ENCODE measurements at regions not wholly inside any gene's neighbourhood (a gene's known extent, or its start where the extent isn't known, plus 50 kb on each side); places are given as distances from the start of the nearest gene placed in this dataset.

GRCh38 chr2:4135765-4136164 is 432.4 kb downstream of the DCDC2C start:
- H3K4me3 ChIP-seq (ENCODE audit: low read depth, low read length), result no peak overlapping the region
- TF ChIP-seq CTCF (IDR thresholded peaks at IDR 0.05; ENCODE audit: control insufficient read depth, extremely low read depth, insufficient read depth), result no peak
- DNase-seq (ENCODE audit: low read depth), result no peak

DNA sequence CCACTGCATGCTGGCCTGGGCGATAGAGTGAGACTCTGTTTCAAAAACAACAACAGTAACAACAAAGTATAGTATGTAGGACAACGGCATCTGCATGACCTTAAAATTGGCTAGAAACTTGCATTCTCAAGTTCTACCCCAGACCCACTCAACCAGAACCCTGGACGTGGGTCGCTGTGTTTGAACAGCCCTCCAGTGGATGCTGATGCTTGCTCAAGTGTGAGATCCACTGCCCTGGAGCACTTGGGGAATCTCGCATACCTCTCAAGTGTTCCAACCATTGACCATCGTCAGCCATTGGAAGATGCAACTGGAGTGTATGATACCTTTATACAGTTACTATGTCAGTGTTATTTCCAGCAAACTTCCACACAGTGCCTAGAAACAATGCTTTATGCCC is 435.9 kb downstream of the DCDC2C start:
- TF ChIP-seq CTCF (IDR thresholded peaks at IDR 0.05; ENCODE audit: control insufficient read depth, extremely low read depth, insufficient read depth), result no peak
- DNase-seq (ENCODE audit: low read depth), result no peak
- no peak overlapping the region for H3K4me3 ChIP-seq (ENCODE audit: low read depth, low read length)

GRCh38 chr2:4139731-4140130 is 436.4 kb downstream of the DCDC2C start:
- no peak for DNase-seq (ENCODE audit: low read depth)
- no peak overlapping the region for H3K4me3 ChIP-seq (ENCODE audit: low read depth, low read length)
- TF ChIP-seq CTCF (IDR thresholded peaks at IDR 0.05; ENCODE audit: control insufficient read depth, extremely low read depth, insufficient read depth), result no peak

DNA sequence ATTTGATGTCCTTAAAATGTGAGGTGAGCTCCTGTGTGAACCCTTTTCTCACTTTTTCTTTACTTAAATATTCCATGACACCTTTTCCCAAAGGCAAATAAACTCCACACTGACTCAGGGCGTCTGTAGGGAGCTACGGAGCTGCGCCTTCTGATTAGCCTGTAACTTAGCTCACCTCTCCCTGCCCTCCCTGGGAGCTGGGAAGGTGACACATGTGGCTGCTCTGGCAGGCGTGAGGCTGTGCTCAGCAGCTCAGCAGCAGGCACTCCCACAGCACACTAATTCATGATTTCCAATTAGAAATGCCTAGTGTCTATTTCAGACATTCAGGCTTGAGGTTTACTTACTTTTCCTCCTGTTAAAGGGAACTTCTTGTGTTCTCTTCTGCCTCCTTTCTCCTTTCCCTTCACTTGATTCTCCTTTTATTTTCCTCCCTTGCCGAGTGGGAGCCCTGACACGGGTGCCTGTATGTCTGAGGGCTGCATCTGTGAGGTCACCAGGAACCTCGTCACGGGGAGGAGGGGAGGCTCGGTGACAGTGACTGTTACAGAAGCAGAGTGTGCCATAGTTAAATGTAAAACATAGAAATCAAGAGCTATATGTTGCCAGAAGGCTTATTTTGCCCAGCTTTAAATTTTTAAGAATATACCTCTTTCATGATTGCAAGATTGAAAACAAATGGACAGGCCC is 437.1 kb downstream of the DCDC2C start:
- TF ChIP-seq CTCF (IDR thresholded peaks at IDR 0.05; ENCODE audit: control insufficient read depth, extremely low read depth, insufficient read depth), result no peak
- DNase-seq (ENCODE audit: low read depth), result no peak
- H3K4me3 ChIP-seq (ENCODE audit: low read depth, low read length), result no peak overlapping the region

DNA sequence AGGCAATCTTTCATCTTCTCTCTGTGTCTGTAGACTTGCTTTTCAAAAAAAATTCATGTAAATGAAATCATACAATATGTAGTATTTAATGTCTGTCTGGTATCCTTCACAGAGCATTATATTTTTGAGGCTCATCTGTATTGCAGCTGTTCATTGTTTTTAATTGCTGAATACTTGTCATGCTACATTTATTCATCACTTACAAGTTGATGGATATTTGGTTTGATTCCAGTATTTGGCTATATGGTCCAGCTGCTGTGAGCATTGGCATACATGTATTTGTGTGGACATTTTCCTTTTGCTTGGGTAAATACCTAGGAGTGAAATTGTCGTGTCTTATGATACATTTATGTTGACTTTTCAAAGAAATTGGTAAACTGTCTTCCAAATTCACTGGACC is 441.4 kb downstream of the DCDC2C start:
- no peak overlapping the region for H3K4me3 ChIP-seq (ENCODE audit: low read depth, low read length)
- TF ChIP-seq CTCF (IDR thresholded peaks at IDR 0.05; ENCODE audit: control insufficient read depth, extremely low read depth, insufficient read depth), result no peak
- no peak for DNase-seq (ENCODE audit: low read depth)

- no peak for TF ChIP-seq CTCF (IDR thresholded peaks at IDR 0.05; ENCODE audit: control insufficient read depth, extremely low read depth, insufficient read depth)
- H3K4me3 ChIP-seq (ENCODE audit: low read depth, low read length), result no peak overlapping the region
- no peak for DNase-seq (ENCODE audit: low read depth)
These were observed 448.1 kb downstream of the DCDC2C start for GRCh38 chr2:4151521-4151920.

- DNase-seq (ENCODE audit: low read depth), result no peak
- no peak for TF ChIP-seq CTCF (IDR thresholded peaks at IDR 0.05; ENCODE audit: control insufficient read depth, extremely low read depth, insufficient read depth)
These were observed 448.7 kb downstream of the DCDC2C start for GRCh38 chr2:4152051-4152450.

More at GRCh38 chr2:4152051-4152450, 448.7 kb downstream of the DCDC2C start:
- H3K4me3 ChIP-seq (ENCODE audit: low read depth, low read length), result no peak overlapping the region
